Stimulated activated naive CD8-positive, alpha-beta T cell treated with anti-CD3 and anti-CD28 coated beads, Interleukin-15, Interleukin-2, amounts not matched to agents 100 ng/mL and 50 ng/mL, for 24 hours (primary cell): ENCODE measurements at regions not wholly inside any gene's neighbourhood (a gene's known extent, or its start where the extent isn't known, plus 50 kb on each side); places are given as distances from the start of the nearest gene placed in this dataset.

ENCODE experiments used
- H3K27ac Mint-ChIP-seq: one replicate; pipeline ENCODE4 v1.8.0; 2021; ENCODE audit warnings: mild to moderate bottlenecking, mixed read lengths
- H3K27me3 Mint-ChIP-seq: one replicate; pipeline ENCODE4 v1.8.0; 2021; ENCODE audit warnings: mixed read lengths
- H3K36me3 Mint-ChIP-seq: one replicate; pipeline ENCODE4 v1.8.0; 2021; ENCODE audit warnings: low read depth, mixed read lengths
- H3K4me1 Mint-ChIP-seq: one replicate; pipeline ENCODE4 v1.8.0; 2021; ENCODE audit warnings: low read depth, mixed read lengths
- H3K4me3 Mint-ChIP-seq: one replicate; pipeline ENCODE4 v1.8.0; 2021; ENCODE audit warnings: mild to moderate bottlenecking, mixed read lengths
- H3K9me3 Mint-ChIP-seq: one replicate; pipeline ENCODE4 v1.8.0; 2021; ENCODE audit warnings: mixed read lengths

DNA sequence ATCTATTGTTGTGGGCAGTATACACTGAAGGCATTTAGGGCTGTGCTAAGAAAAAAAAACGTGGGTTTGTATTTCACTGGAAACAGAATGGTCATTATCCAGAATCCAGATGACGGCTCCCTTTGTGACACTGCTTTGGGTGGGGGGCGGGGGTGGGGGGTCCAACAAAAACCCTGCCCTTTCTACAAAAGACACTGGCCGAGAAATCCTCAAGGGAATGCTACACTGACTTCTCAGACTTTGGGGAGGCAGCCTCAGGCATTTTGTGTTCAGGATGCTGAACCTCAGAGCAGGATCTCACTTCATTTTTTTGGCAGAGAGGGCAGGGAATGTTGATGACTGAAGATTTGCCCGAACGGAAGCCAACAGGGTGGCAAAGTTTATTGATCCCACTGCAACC, 417.1 kb downstream of the HRH4 start:
- Mint-ChIP-seq H3K36me3 (no peaks in the 10 kb centered on the region), H3K27ac (no peak overlapping the region), H3K4me1 (no peaks in the 10 kb centered on the region), H3K9me3 (no peaks in the 10 kb centered on the region), H3K27me3 (peaks cover 6% of the 10 kb centered on the region), H3K4me3 (no peak overlapping the region)

DNA sequence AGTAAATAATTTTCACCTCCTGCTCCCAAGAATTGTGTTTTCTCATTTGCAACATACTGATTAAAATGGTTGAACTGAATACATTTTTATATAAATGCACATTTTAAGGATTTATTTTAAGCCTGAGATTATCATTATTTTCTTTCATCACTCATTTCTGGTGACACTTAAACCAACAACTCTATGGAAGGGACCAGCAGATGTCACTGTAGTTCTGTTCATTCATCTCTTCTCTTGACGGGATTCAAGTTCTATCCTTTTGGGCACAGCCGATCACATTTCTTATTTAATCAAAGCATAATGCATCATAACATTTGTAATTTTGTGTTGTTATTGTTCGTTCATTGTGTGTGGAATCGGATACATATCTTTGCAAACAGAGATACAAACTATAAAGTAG, 417.9 kb downstream of the HRH4 start:
- H3K36me3 Mint-ChIP-seq = no peaks in the 10 kb centered on the region
- H3K9me3 Mint-ChIP-seq = no peaks in the 10 kb centered on the region
- H3K4me3 Mint-ChIP-seq = no peak overlapping the region
- no peaks in the 10 kb centered on the region for H3K4me1 Mint-ChIP-seq
- H3K27me3 Mint-ChIP-seq = peaks cover 6% of the 10 kb centered on the region
- H3K27ac Mint-ChIP-seq = no peak overlapping the region

DNA sequence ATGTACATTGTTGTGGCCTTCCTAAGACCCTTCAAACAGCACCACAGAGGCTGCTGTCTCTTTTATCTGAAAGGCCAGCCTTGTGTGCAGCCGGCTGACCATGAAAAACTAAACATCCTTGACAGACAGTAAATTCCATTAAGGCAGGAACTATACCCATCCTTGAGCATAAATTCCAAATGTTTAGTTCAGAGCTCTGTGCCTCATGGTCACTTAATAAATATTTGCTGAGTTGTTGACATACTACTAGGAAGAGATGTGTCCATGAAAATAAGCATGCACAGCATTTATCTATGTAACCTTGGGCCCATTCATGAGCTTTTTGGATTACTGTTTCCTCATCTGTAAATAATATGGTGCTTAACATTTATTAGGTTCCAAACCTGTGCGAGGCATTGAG, 424.8 kb downstream of the HRH4 start:
- H3K9me3 Mint-ChIP-seq = no peaks in the 10 kb centered on the region
- H3K27me3 Mint-ChIP-seq = peaks cover 3% of the 10 kb centered on the region
- no peak overlapping the region for H3K4me3 Mint-ChIP-seq
- H3K36me3 Mint-ChIP-seq = no peaks in the 10 kb centered on the region
- H3K4me1 Mint-ChIP-seq = no peaks in the 10 kb centered on the region
- H3K27ac Mint-ChIP-seq = no peak overlapping the region

DNA sequence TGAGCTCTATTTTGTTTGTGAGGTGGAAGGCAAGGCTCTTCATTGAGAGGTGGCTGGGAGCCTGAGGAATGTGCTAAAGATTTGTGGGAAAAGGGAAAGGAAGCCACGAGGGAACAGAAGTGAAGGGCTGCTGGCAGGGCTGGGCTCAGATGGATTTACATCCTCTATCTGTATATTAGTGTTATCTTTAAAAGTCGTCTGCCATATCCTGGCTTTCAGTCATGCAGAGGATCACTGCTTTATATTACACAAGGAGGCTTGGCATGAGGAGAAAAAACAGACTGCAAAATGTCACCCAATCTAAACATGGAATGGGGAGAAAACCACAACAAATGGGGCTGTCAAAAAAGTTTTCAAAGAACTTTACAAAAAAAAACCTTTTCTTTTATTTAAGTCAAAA, 434.4 kb downstream of the HRH4 start:
- no peaks in the 10 kb centered on the region for H3K36me3 Mint-ChIP-seq

DNA sequence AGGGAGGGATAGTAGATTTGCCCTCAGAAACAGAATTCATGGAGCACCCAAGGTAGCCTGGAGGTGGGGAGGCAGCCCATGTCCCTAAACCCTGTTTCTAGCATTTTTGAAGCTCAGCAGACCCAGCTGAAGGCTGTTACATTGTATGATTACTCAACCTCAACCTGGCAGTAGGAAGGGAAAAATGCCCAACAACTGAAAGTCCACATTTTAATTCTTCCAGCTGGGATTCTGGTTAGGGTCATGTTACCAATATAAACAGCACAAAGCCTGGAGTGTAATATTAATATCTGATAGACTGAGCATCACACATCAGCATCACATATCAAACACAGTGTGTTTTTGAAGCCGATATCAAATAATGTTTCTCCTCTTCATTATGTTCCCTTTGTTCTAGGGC, 437.0 kb downstream of the HRH4 start:
- H3K27me3 Mint-ChIP-seq = peaks cover 9% of the 10 kb centered on the region

More for the DNA sequence above, 434.4 kb downstream of the HRH4 start:
- Mint-ChIP-seq H3K4me3 (no peak overlapping the region), H3K27me3 (peaks cover 9% of the 10 kb centered on the region), H3K9me3 (peaks cover 11% of the 10 kb centered on the region), H3K27ac (no peak overlapping the region), H3K4me1 (no peaks in the 10 kb centered on the region)

DNA sequence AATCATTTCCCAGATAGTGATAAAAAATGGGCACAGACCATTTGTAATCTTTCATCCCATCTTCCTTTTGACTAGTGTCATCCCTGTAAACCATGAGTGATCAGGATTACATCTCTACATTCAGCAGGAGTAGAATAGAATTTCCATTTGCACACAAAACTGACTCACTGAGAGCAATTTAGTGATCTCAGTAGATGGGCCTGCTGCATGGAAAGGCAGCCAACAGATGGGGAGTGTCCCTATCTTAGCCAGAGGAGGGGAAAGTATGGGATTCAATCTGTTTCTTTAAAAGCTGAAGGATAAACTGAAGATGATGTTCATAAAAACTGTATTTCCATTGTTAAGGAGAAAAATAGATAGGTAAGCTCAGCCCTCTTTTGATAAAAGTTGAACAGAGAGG, 441.7 kb downstream of the ZNF521 start:
- Mint-ChIP-seq H3K4me3 (no peak overlapping the region), H3K27ac (no peak overlapping the region), H3K27me3 (no peaks in the 10 kb centered on the region), H3K4me1 (no peaks in the 10 kb centered on the region), H3K36me3 (no peaks in the 10 kb centered on the region), H3K9me3 (no peaks in the 10 kb centered on the region)

More for the DNA sequence above, 437.0 kb downstream of the HRH4 start:
- Mint-ChIP-seq H3K4me1 (no peaks in the 10 kb centered on the region), H3K9me3 (peaks cover 17% of the 10 kb centered on the region), H3K27ac (no peak overlapping the region), H3K36me3 (no peaks in the 10 kb centered on the region), H3K4me3 (no peak overlapping the region)

DNA sequence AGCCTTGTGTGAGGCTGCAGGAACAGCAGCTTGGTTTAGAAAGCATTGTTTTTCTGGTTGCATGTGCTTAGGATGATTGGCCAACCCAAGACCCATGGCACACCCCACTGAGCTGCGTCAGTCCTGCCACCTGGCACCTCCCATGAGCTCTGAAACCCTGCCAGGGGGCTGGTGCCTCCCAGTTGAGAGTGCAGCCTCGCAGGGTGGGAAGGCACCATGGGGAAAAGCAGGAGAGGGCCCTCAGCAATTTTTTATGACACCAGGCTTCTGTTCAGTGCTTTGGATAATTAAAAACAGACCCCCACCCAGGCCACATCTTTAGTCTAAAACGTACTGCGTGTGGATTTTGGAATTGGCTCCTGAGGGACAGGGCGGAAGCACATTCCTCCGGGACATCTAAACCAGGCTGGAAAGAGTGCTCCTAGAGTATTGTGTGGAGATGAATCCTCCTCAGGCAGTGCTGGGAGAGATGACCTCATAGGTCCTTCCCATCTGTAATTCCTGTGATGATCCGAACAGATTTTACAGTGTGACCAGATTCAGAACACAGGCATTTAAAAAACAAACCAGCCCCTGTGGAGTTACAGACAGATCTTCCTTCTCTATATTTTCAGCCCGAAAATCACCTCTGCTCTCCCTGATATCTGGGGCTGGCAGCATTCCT, 438.3 kb downstream of the ZNF521 start:
- H3K27me3 Mint-ChIP-seq = peaks cover 6% of the 10 kb centered on the region
- H3K27ac Mint-ChIP-seq = no peak overlapping the region
- no peaks in the 10 kb centered on the region for H3K9me3 Mint-ChIP-seq
- no peak overlapping the region for H3K4me3 Mint-ChIP-seq
- H3K4me1 Mint-ChIP-seq = no peaks in the 10 kb centered on the region
- no peaks in the 10 kb centered on the region for H3K36me3 Mint-ChIP-seq

DNA sequence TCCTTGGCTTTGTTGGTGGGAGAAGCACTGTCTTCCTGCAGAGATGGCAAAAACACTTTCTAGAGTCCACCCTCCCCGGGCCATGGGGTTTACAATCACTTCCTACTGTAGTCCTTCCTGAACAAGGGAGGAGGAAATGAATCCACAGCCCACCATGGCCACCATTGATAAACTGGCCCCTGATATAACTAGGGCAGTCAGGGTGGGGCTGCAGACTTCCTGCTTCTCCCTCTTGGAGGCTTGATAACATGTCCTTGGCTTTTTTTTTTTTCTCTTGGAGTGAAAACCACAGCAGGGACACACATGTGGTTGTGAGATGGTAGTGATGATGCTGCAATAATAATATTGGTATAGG, 437.8 kb downstream of the ZNF521 start:
- H3K27ac Mint-ChIP-seq = no peak overlapping the region
- no peaks in the 10 kb centered on the region for H3K36me3 Mint-ChIP-seq
- H3K4me3 Mint-ChIP-seq = no peak overlapping the region
- no peaks in the 10 kb centered on the region for H3K9me3 Mint-ChIP-seq
- H3K4me1 Mint-ChIP-seq = no peaks in the 10 kb centered on the region
- H3K27me3 Mint-ChIP-seq = peaks cover 6% of the 10 kb centered on the region

DNA sequence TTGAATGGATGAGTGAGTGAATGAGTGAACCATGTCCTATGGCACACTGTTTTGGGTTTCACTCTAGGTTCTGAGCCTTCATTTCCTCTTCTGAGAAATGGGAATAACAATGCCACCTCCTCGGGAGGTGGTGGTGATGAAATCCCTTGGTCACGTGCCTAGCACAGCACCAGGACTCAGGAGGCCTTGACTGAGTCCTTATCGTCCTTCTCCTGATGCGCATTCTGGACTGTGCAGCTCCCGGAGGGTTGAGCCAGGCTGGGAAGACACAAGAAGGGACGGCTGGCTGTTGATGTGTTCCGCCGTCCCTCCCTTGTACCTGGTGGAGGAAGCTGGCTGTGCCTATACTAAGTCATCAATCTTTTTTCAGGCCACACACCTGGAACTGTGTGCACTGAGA, 437.3 kb downstream of the ZNF521 start:
- no peaks in the 10 kb centered on the region for H3K9me3 Mint-ChIP-seq
- H3K4me1 Mint-ChIP-seq = no peaks in the 10 kb centered on the region
- no peaks in the 10 kb centered on the region for H3K36me3 Mint-ChIP-seq
- H3K27me3 Mint-ChIP-seq = peaks cover 6% of the 10 kb centered on the region
- H3K27ac Mint-ChIP-seq = no peak overlapping the region
- H3K4me3 Mint-ChIP-seq = no peak overlapping the region

DNA sequence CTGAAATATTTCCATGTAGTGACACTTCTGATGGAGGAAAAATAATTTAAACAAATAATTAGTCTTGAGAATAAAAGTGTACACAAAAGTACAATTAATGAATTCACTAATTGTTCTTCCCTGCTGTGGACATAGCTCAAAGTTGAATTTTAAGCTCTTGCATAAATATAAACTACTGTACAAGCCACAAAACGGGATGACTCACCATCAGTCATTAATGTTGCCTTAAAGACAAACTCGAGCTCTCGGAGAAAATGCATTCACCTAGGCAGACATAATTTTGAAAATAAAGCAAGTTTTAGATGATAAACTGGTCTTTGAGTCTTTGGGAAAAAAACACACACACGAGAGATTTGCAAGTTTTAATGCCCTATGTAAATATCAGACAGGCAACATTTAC, 436.4 kb downstream of the ZNF521 start:
- H3K27me3 Mint-ChIP-seq = peaks cover 6% of the 10 kb centered on the region

DNA sequence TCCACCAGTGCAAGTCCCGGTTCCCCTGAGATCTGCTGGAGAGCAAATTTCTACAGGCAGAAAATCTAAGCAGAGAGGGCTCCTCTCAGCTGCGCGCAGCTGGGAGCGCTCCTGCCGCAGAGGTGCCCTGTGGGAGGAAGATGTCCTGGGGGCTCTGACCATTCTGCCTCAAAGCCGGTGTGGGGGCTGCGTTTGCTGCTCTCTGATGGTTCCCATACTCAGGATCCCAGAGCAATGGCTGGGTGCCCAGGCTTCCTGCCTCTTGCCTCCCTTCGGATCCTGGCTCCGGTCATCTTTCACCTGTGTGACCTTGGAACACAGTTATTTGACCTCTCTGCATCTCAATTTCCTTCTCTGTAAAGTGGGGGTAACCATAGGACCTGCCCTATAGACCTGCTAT, 434.2 kb downstream of the ZNF521 start:
- Mint-ChIP-seq H3K27ac (no peak overlapping the region), H3K4me3 (no peak overlapping the region)

More for the DNA sequence above, 436.4 kb downstream of the ZNF521 start:
- Mint-ChIP-seq H3K36me3 (no peaks in the 10 kb centered on the region), H3K27ac (no peak overlapping the region), H3K9me3 (no peaks in the 10 kb centered on the region), H3K4me3 (no peak overlapping the region), H3K4me1 (no peaks in the 10 kb centered on the region)

DNA sequence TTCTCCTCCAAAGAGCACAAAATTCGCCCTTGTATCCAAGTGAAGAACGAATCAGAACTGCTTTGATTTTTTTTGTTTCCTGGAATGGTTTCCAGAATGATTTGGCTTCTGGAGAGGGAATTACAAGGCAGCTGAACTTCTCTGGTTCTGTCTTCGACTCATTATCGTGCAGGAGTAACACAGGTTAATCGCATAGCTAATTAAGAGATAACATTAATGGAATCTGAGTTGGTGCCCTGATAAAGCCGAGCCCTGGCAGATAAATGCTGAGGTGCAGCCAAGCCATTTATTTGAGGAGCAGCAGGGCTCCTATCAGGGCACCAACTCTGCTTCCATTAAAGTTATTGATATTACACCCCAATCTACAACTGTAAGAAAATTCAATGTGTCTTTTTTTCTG, 433.7 kb downstream of the ZNF521 start:
- Mint-ChIP-seq H3K27me3 (peaks cover 6% of the 10 kb centered on the region), H3K27ac (no peak overlapping the region), H3K36me3 (no peaks in the 10 kb centered on the region), H3K4me1 (peaks cover 9% of the 10 kb centered on the region), H3K4me3 (no peak overlapping the region), H3K9me3 (no peaks in the 10 kb centered on the region)

More for the DNA sequence above, 434.2 kb downstream of the ZNF521 start:
- Mint-ChIP-seq H3K27me3 (peaks cover 6% of the 10 kb centered on the region), H3K9me3 (no peaks in the 10 kb centered on the region), H3K4me1 (peaks cover 5% of the 10 kb centered on the region), H3K36me3 (no peaks in the 10 kb centered on the region)

DNA sequence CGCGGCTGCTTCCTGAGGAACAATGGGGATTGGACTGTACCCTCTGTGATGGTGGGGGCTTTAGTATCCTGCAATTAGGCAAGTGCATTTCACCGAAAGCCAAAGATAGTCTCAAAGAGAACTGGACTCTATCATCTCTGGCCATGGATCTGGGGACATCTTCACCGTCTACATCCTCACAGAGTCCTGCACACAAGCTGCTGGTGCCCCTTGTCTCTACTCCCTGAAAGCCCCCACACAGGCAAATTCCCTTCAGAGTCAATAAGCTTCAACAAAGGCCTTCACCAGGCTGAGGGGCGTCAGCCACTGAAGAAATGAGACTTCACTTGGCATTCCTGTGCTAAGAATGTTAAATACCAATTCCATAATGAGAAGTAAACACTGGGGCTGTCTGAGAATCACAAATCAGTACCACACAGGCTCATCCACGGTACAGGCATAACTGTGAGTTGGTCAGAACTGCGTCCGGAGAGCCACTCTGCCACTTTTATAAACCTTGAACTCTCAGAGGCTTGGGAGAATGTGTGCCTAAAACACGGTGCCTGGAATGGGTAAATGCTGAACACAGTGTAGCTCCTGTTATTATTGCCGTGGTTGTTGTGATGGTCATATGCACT, 432.7 kb downstream of the ZNF521 start:
- Mint-ChIP-seq H3K27me3 (peaks cover 6% of the 10 kb centered on the region), H3K36me3 (no peaks in the 10 kb centered on the region), H3K9me3 (no peaks in the 10 kb centered on the region), H3K27ac (no peak overlapping the region), H3K4me1 (peaks cover 13% of the 10 kb centered on the region), H3K4me3 (no peak overlapping the region)

DNA sequence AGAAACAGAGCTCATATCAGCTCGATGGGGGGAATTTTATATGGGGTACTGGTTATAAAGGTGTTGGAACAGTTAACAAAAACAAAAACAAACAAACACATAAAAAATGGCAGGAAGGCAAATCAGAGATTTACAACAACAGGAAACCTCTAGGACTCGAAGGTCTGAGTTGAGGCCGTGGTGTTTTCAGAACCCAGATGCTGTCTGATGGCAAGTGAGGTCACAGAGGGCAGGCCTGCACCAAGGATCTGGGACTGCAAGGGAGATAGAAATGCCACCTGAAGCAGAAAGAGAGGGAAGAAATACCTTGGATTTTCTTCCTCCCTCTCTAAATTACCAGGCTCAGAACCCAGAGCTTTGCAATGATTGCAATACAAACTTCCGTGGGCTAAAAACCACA, 429.5 kb downstream of the ZNF521 start:
- Mint-ChIP-seq H3K27me3 (no peaks in the 10 kb centered on the region), H3K9me3 (no peaks in the 10 kb centered on the region), H3K4me3 (no peak overlapping the region), H3K36me3 (no peaks in the 10 kb centered on the region), H3K4me1 (peaks cover 13% of the 10 kb centered on the region), H3K27ac (no peak overlapping the region)

DNA sequence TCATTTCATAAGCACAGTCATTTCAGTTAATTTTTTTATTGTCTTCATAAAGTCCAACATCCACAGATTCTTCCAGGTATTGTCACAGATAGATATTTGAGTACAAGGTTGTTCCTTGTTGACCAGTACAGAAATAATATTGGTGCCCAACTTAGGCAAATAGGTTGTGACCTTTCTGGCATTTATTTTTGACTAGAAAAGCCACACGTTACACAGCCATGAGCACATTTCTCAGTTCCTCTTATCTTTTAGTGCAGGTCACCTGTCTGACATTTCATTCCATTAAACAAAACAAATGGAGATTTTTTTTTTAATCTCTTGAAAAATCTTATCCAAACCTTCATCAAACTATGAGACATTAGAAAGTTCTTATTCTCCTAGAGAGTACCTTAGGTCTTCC, 428.8 kb downstream of the ZNF521 start:
- Mint-ChIP-seq H3K27me3 (no peaks in the 10 kb centered on the region), H3K27ac (no peak overlapping the region), H3K4me1 (peaks cover 13% of the 10 kb centered on the region), H3K36me3 (no peaks in the 10 kb centered on the region), H3K9me3 (no peaks in the 10 kb centered on the region), H3K4me3 (no peak overlapping the region)
